CD4-positive, alpha-beta memory T cell (primary cell): ENCODE measurements at regions not wholly inside any gene's neighbourhood (a gene's known extent, or its start where the extent isn't known, plus 50 kb on each side); places are given as distances from the start of the nearest gene placed in this dataset.
"Not testable (repeated sequence)": the region's sequence is repeated elsewhere in the genome, so short reads cannot be mapped to it uniquely, and the experiment has no call there.

Experiments
- CTCF ChIA-PET: fragments of 350-600 bp; sonication (Branson Sonifier 250); formaldehyde crosslinking; loops from one replicate; lab custom pipeline; 2021; ENCODE audit warnings: inconsistent platforms; ENCODE audit not compliant: partially characterized antibody; lab: Charles Lee
- POLR2A ChIA-PET: fragments of 350-600 bp; sonication (Branson Sonifier 250); formaldehyde crosslinking; loops from one replicate; lab custom pipeline; 2021; ENCODE audit not compliant: partially characterized antibody; lab: Charles Lee
- DNase-seq, 5 donors: peaks; one replicate each; pipeline versions ENCODE4 v3.0.0 to v3.0.0-alpha.2; 2020 to 2022; ENCODE audit warnings: mixed read lengths in 1 of 5
- H3K27ac ChIP-seq: one replicate; pipeline ENCODE4 v1.7.0; 2013; ENCODE audit warnings: low read depth, low read length
- H3K27me3 ChIP-seq: 2 replicates; pipeline ENCODE4 v1.7.0; 2013; ENCODE audit warnings: mild to moderate bottlenecking, low read length, moderate library complexity; ENCODE audit not compliant: insufficient read depth
- H3K36me3 ChIP-seq: 2 replicates; pipeline ENCODE4 v1.7.0; 2013; ENCODE audit warnings: mild to moderate bottlenecking, low read length, moderate library complexity; ENCODE audit not compliant: insufficient read depth
- H3K4me1 ChIP-seq: 2 replicates; pipeline ENCODE4 v1.7.0; 2013; ENCODE audit warnings: mild to moderate bottlenecking, low read length, moderate library complexity; ENCODE audit not compliant: insufficient read depth
- H3K4me3 ChIP-seq, 2 donors: one replicate each; pipeline ENCODE4 v1.7.0; 2013; ENCODE audit warnings: low read length in 2 of 2, mild to moderate bottlenecking in 1 of 2
- H3K9me3 ChIP-seq, 2 donors: one replicate each; pipeline ENCODE4 v1.7.0; 2013; ENCODE audit warnings: low read length in 2 of 2, control low read depth in 1 of 2; ENCODE audit not compliant: control insufficient read depth in 1 of 2
- H3K27ac Mint-ChIP-seq, 7 donors: one replicate each; pipeline ENCODE4 v1.8.0; 2020 to 2021; ENCODE audit warnings: mixed read lengths in 7 of 7, mild to moderate bottlenecking in 6 of 7, inconsistent platforms in 3 of 7, moderate library complexity in 3 of 7
- H3K27me3 Mint-ChIP-seq, 2 donors: one replicate each; pipeline ENCODE4 v1.8.0; 2020 to 2021; ENCODE audit warnings: mixed read lengths in 2 of 2
- H3K36me3 Mint-ChIP-seq, 2 donors: one replicate each; pipeline ENCODE4 v1.8.0; 2020 to 2021; ENCODE audit warnings: mixed read lengths in 2 of 2, inconsistent platforms in 1 of 2, mild to moderate bottlenecking in 1 of 2
- H3K4me1 Mint-ChIP-seq, 4 donors: one replicate each; pipeline ENCODE4 v1.8.0; 2020 to 2021; ENCODE audit warnings: mixed read lengths in 4 of 4, mild to moderate bottlenecking in 1 of 4
- H3K4me3 Mint-ChIP-seq, 8 donors: one replicate each; pipeline ENCODE4 v1.8.0; 2020 to 2021; ENCODE audit warnings: mixed read lengths in 8 of 8, mild to moderate bottlenecking in 7 of 8, moderate library complexity in 6 of 8, inconsistent platforms in 3 of 8
- H3K9me3 Mint-ChIP-seq, 8 donors: one replicate each; pipeline ENCODE4 v1.8.0; 2020 to 2021; ENCODE audit warnings: mixed read lengths in 8 of 8, mild to moderate bottlenecking in 5 of 8, inconsistent platforms in 3 of 8, moderate library complexity in 1 of 8
- intact Hi-C: fragments of 100-400 bp; cut with micrococcal nuclease; formaldehyde crosslinking; loops from one replicate; pipeline ENCODE4 v1.15.1; 2023

DNA sequence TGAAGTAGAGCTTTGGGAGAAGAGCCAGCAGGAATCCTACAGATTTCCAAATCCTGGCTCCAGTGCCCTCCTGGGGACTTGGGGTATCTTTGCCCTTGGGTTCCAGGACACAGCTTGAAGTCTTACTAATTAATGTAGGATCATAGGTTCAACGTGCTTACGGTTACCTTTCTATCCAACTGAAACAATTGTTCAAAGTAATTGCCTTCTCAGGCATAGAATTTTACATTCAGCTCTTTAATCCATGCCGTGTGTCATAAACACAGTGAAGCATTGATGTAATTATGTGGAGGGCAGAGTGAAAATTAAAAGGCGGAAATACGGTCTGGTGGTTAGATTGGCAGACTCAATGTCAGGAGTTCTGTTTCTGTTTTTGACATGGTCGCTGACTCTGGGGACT, 170.4 kb downstream of the COG6 start:
- Mint-ChIP-seq H3K4me1 (peaks cover 9 to 26% (median 21%) of the 10 kb centered on the region in 4 donors), H3K9me3 (peaks cover 0 to 13% (median 6%) of the 10 kb centered on the region in 8 donors), H3K4me3 (peak overlapping the region in 3 of 8 donors; percentile 37 to 74 (median 53)), H3K36me3 (no peaks in the 10 kb centered on the region), H3K27ac (peak overlapping the region in 2 of 7 donors; percentile 36 to 89), H3K27me3 (peaks cover 2 to 10% of the 10 kb centered on the region in 2 donors)
- Histone ChIP-seq H3K27me3 (peaks cover 3% of the 10 kb centered on the region), H3K27ac (no peak overlapping the region), H3K9me3 (no peaks in the 10 kb centered on the region), H3K36me3 (no peaks in the 10 kb centered on the region), H3K4me3 (no peak overlapping the region), H3K4me1 (peaks cover 23% of the 10 kb centered on the region)
- POLR2A ChIA-PET: no interaction called here
- intact Hi-C loops: no loop called here
- DNase-seq: no peak
- CTCF ChIA-PET: no interaction called here

DNA sequence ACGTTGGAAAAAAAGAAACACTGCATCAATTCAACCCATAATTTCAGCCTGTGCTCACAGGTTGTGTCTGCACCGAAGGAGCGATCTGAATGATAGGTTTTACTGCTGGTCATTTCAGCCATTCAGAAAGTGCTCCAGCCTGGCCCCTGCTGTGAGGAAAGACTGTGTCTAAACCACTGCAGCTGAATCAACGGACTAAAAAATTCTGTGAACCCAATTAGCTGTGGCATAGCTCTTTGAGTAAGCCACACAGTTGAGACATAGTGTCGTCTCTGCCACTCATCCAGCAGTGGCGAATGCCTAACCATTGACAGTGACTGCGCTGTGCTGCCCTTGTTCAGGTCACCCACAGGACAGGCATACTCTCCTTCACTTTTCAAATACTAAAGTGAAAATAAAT, 179.8 kb downstream of the COG6 start:
- Mint-ChIP-seq H3K4me3 (no peak overlapping the region), H3K27ac (no peak overlapping the region), H3K36me3 (no peaks in the 10 kb centered on the region), H3K27me3 (peaks cover 0 to 6% of the 10 kb centered on the region in 2 donors), H3K4me1 (peaks cover 0 to 7% (median 2%) of the 10 kb centered on the region in 4 donors), H3K9me3 (peaks cover 0 to 3% (median 0%) of the 10 kb centered on the region in 8 donors)
- no peaks in the 10 kb centered on the region for H3K4me1 ChIP-seq
- no peaks in the 10 kb centered on the region for H3K27me3 ChIP-seq
- no peak for DNase-seq
- ChIA-PET CTCF (no interaction called here), POLR2A (no interaction called here)
- H3K9me3 ChIP-seq: no peaks in the 10 kb centered on the region
- H3K36me3 ChIP-seq: no peaks in the 10 kb centered on the region
- H3K4me3 ChIP-seq: no peak overlapping the region
- H3K27ac ChIP-seq: no peak overlapping the region
- intact Hi-C loops: no loop called here

DNA sequence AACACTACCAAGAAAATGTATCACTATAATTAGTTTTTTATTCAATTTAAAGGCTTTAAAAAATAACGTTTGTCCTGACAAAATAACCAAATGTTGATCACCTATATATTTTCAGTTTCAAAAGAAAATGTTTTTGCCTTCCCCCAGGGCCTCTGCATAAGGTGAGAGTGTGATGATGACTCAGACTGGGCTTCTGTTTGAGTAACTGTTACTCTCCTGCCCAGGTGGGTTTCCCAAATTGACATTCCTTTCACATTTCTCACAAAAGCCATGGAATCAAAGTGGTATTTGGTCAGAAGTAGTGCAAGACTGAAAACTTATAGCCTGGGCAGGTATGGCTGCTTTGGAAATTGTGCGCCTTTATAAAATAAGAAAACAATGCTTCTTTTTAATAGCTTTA, 180.6 kb downstream of the COG6 start:
- DNase-seq: no peak
- ChIA-PET CTCF (no interaction called here), POLR2A (no interaction called here)
- H3K27ac ChIP-seq: no peak overlapping the region
- Mint-ChIP-seq H3K27ac (no peak overlapping the region), H3K27me3 (peaks cover 0 to 4% of the 10 kb centered on the region in 2 donors), H3K9me3 (peaks cover 0 to 3% (median 0%) of the 10 kb centered on the region in 8 donors), H3K4me3 (no peak overlapping the region), H3K36me3 (no peaks in the 10 kb centered on the region), H3K4me1 (peaks cover 0 to 7% (median 2%) of the 10 kb centered on the region in 4 donors)
- no peaks in the 10 kb centered on the region for H3K9me3 ChIP-seq
- no peaks in the 10 kb centered on the region for H3K27me3 ChIP-seq
- H3K4me1 ChIP-seq: no peaks in the 10 kb centered on the region
- no peaks in the 10 kb centered on the region for H3K36me3 ChIP-seq
- no peak overlapping the region for H3K4me3 ChIP-seq
- intact Hi-C loops: no loop called here

DNA sequence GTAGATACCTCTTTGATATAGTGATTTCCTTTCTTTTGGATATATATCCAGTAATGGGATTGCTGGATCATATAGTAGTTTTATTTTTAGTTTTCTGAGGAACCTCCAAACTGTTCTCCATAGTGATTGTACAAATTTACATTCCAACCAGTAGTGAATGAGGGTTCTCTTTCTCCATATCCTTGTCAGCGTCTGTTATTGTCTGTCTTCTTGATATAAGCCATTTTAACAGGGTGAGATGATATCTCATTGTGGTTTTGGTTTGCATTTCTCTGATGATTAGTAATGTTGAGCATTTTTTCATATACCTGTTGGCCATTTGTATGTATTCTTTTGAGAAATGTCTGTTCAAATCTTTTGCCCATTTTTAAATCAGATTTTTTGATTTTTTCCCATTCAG, 182.4 kb downstream of the COG6 start:
- peak overlapping the region in 1 of 8 donors; percentile 2 for H3K4me3 Mint-ChIP-seq
- H3K9me3 Mint-ChIP-seq, intact Hi-C loops, H3K27me3 ChIP-seq, H3K9me3 ChIP-seq, H3K27ac Mint-ChIP-seq, H3K4me3 ChIP-seq, H3K36me3 Mint-ChIP-seq, CTCF ChIA-PET, H3K27me3 Mint-ChIP-seq, H3K4me1 Mint-ChIP-seq, H3K27ac ChIP-seq, POLR2A ChIA-PET, DNase-seq, H3K4me1 ChIP-seq, H3K36me3 ChIP-seq: not testable (repeated sequence)

DNA sequence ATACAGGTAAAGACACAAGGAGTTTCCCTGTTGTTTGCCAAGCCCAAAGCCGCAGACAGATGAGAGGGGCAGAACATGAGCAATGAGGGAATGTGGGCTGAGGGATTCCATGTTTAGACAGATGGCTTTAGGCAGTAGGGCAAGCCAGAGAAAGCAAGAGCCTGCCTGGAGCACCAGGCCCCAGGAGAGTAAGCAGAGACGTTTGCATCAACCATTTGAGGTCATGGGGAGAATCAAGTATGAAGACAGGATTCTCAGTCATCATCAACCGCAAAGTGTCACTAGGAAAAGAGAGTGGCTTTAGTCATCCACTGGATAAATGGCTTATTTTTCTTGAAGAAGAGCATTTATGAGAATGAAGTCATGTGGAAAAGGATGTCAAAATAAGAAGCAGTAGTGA, 184.7 kb downstream of the COG6 start:
- peaks cover 0 to 3% (median 0%) of the 10 kb centered on the region in 8 donors for H3K9me3 Mint-ChIP-seq

DNA sequence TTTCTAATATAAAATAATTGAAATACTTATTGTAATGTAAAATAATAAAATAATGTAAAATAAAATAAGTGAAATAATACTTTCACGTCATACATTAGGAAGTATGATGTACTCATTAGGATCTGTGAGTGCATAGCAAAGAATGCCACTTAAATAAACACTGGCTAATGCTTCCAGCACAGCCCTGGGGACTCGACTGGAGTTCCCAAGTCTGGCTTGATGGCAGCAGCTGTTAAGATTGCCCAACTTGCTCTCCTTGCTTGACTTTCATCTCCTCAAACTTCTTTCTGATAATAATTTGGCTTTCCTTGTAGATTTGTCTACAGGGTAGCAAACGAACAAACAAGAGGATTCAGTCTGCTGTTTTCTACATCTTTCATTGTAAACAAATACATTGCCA, 191.9 kb downstream of the COG6 start:
- POLR2A ChIA-PET: no interaction called here
- no peak for DNase-seq
- Mint-ChIP-seq H3K27me3 (peaks cover 6 to 7% of the 10 kb centered on the region in 2 donors), H3K4me3 (no peak overlapping the region), H3K4me1 (no peaks in the 10 kb centered on the region), H3K9me3 (peaks cover 4 to 19% (median 12%) of the 10 kb centered on the region in 8 donors), H3K27ac (no peak overlapping the region), H3K36me3 (peaks cover 0 to 10% of the 10 kb centered on the region in 2 donors)
- CTCF ChIA-PET: no interaction called here
- Histone ChIP-seq H3K4me1 (no peaks in the 10 kb centered on the region), H3K36me3 (no peaks in the 10 kb centered on the region), H3K9me3 (no peaks in the 10 kb centered on the region), H3K27me3 (no peaks in the 10 kb centered on the region), H3K4me3 (no peak overlapping the region), H3K27ac (no peak overlapping the region)
- intact Hi-C loops: no loop called here

More for the DNA sequence above, 184.7 kb downstream of the COG6 start:
- Histone ChIP-seq H3K9me3 (no peaks in the 10 kb centered on the region), H3K27me3 (no peaks in the 10 kb centered on the region), H3K36me3 (no peaks in the 10 kb centered on the region), H3K4me3 (no peak overlapping the region), H3K27ac (no peak overlapping the region), H3K4me1 (no peaks in the 10 kb centered on the region)
- H3K36me3 Mint-ChIP-seq: no peaks in the 10 kb centered on the region
- H3K4me3 Mint-ChIP-seq: no peak overlapping the region
- no peak for DNase-seq
- peaks cover 0 to 7% (median 2%) of the 10 kb centered on the region in 4 donors for H3K4me1 Mint-ChIP-seq
- H3K27me3 Mint-ChIP-seq: no peaks in the 10 kb centered on the region
- ChIA-PET POLR2A (no interaction called here), CTCF (no interaction called here)
- intact Hi-C loops: no loop called here
- H3K27ac Mint-ChIP-seq: no peak overlapping the region

DNA sequence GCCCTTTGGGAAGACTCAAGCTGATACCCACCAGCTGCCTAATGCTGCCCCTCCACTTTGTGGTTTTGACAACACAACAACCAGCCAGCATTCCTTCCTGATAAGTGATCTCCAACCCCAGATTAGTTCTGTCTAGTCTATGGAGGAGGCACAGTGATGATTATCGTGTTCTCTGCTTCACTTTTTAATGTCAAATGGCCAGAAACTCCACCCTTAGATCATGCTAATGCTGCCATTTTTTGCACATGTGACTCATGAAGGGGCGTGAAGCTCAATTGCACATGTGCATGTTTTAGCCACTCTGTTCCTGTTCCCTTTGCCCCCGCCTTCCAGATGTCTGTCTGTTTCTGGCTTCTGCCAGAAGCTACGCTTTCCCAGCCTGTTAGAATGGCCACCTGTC, 199.8 kb downstream of the COG6 start:
- no peak overlapping the region for H3K27ac Mint-ChIP-seq
- intact Hi-C loops: no loop called here
- no peaks in the 10 kb centered on the region for H3K27me3 ChIP-seq
- no peak overlapping the region for H3K4me3 Mint-ChIP-seq
- no peak overlapping the region for H3K27ac ChIP-seq
- H3K4me1 Mint-ChIP-seq: no peaks in the 10 kb centered on the region
- peaks cover 21 to 23% of the 10 kb centered on the region in 2 donors for H3K27me3 Mint-ChIP-seq
- no peaks in the 10 kb centered on the region for H3K4me1 ChIP-seq
- DNase-seq: no peak
- H3K9me3 ChIP-seq: no peaks in the 10 kb centered on the region
- ChIA-PET POLR2A (no interaction called here), CTCF (no interaction called here)
- H3K36me3 Mint-ChIP-seq: peaks cover 0 to 10% of the 10 kb centered on the region in 2 donors
- H3K4me3 ChIP-seq: no peak overlapping the region
- H3K9me3 Mint-ChIP-seq: peaks cover 6 to 41% (median 28%) of the 10 kb centered on the region in 8 donors
- no peaks in the 10 kb centered on the region for H3K36me3 ChIP-seq

DNA sequence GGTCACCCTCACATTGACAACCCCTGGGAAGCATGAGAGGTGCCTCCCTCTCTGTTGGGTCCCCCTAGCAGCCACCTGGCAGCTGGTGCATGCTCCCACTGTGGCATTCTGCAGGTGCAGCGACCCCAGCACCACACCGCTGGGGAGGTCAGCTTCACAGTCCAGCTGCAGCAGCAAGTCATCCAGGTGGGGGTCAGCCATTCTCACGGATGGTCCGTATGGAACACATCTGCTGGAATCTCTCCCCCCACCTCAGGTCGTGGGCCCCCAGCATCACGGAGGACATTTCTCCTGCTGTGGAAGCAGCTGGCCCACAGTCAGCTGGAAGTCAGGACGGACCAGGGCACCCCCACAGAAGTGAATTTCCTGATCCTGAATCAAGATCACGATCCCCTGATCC, 201.3 kb downstream of the COG6 start:
- Mint-ChIP-seq H3K9me3 (peaks cover 2 to 33% (median 22%) of the 10 kb centered on the region in 8 donors), H3K4me3 (no peak overlapping the region), H3K4me1 (no peaks in the 10 kb centered on the region), H3K27ac (no peak overlapping the region), H3K27me3 (peaks cover 17 to 23% of the 10 kb centered on the region in 2 donors), H3K36me3 (peaks cover 0 to 5% of the 10 kb centered on the region in 2 donors)
- POLR2A ChIA-PET: no interaction called here
- CTCF ChIA-PET: no interaction called here
- no peak overlapping the region for H3K27ac ChIP-seq
- no peaks in the 10 kb centered on the region for H3K27me3 ChIP-seq
- intact Hi-C loops: no loop called here
- H3K4me3 ChIP-seq: no peak overlapping the region
- no peaks in the 10 kb centered on the region for H3K36me3 ChIP-seq
- no peak for DNase-seq
- H3K9me3 ChIP-seq: no peaks in the 10 kb centered on the region
- H3K4me1 ChIP-seq: no peaks in the 10 kb centered on the region
